IMR-90 (cell line): ENCODE measurements at regions not wholly inside any gene's neighbourhood (a gene's known extent, or its start where the extent isn't known, plus 50 kb on each side); places are given as distances from the start of the nearest gene placed in this dataset.

Experiments used
- CTCF ChIP-seq: conservative IDR thresholded peaks from 2 replicates; pipeline ENCODE4 v1.5.1; 2012; ENCODE audit warnings: mild to moderate bottlenecking, low read depth, low read length, improper control_type of control experiment
- POLR2A ChIP-seq: IDR thresholded peaks from 2 replicates; pipeline ENCODE4 v1.6.1; 2012; ENCODE audit warnings: mild to moderate bottlenecking, low read depth, low read length

- TF ChIP-seq POLR2A (no peak), CTCF (no peak)
Measured at GRCh38 chr2:195425328-195425727, 231.7 kb upstream of the SLC39A10 start.
